ENCODE measurements at regions not wholly inside any gene's neighbourhood (a gene's known extent, or its start where the extent isn't known, plus 50 kb on each side); places are given as distances from the start of the nearest gene placed in this dataset.

DNA sequence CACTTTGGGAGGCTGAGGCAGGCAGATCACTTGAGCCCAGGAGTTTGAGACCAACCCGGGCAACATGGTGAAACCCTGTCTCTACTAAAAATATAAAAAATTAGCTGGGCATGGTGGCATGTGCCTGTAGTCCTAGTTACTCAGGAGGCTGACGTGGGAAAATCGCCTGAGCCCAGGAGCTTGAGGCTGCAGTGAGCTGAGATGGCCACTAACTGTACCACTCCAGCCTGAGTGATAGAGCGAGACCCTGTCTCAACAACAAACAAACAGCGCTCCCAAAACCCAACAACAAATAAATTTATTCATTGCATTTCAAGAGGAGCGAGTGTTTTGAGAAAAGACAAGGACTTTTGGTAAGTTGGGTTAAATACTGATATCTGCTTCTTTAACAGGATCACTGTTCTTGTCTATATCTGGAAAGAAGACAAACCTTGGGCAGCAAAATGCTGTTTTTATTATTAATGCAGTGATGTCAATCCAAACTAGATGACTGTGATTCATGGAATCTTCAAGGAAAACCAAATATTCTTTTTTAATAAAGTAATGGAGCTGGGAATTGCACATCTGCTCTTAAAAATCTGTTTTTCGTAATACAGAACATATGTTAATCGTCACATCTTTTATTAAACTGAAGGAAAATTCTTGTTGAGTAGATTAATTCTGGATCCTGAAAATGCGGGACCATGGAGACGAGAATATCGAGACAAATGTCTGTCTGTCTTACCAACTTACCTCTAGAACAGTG lies 90.8 kb upstream of the LIMCH1 start:
- H3K27ac Mint-ChIP-seq, result no peak overlapping the region
- no peaks in the 10 kb centered on the region; the same call in 1 of the 2 replicates for H3K4me1 ChIP-seq (ENCODE audit: insufficient read depth, low read length)
- H3K23me2 ChIP-seq (ENCODE audit: insufficient read length, low read depth, low read length, poor library complexity, severe bottlenecking), result no peaks in the 10 kb centered on the region
- H3K14ac ChIP-seq (ENCODE audit: insufficient read depth, low read length), result no peak overlapping the region
- no peak overlapping the region for H3K27ac ChIP-seq (ENCODE audit: insufficient read length, low read depth, low read length)
- H2AFZ ChIP-seq (ENCODE audit: low read length), result no peak overlapping the region
- no peaks in the 10 kb centered on the region for H3K79me2 ChIP-seq (ENCODE audit: insufficient read depth, low read length)
- no peak overlapping the region for H2BK15ac ChIP-seq (ENCODE audit: low read depth, low read length)
- no peak overlapping the region for H3K56ac ChIP-seq (ENCODE audit: insufficient read length, low read depth, low read length)
- no peak overlapping the region for H4K5ac ChIP-seq (ENCODE audit: insufficient read length, low read depth, low read length)
- no peak overlapping the region for H2BK20ac ChIP-seq (ENCODE audit: low read depth, low read length, poor library complexity, severe bottlenecking)
- H3K4ac ChIP-seq (ENCODE audit: low read depth, low read length), result no peak overlapping the region
- WGBS (ENCODE audit: extremely low coverage, insufficient read length, low lambda C conversion rate), result no CpG with 5 or more reads among the region's 11 CpGs
- H3K9ac ChIP-seq (ENCODE audit: extremely low read depth, insufficient read length, low read length), result no peak overlapping the region
- H4K8ac ChIP-seq (replicated peaks; ENCODE audit: insufficient read length, low read depth, low read length), result no peak overlapping the region
- TF ChIP-seq, protein P1, sequence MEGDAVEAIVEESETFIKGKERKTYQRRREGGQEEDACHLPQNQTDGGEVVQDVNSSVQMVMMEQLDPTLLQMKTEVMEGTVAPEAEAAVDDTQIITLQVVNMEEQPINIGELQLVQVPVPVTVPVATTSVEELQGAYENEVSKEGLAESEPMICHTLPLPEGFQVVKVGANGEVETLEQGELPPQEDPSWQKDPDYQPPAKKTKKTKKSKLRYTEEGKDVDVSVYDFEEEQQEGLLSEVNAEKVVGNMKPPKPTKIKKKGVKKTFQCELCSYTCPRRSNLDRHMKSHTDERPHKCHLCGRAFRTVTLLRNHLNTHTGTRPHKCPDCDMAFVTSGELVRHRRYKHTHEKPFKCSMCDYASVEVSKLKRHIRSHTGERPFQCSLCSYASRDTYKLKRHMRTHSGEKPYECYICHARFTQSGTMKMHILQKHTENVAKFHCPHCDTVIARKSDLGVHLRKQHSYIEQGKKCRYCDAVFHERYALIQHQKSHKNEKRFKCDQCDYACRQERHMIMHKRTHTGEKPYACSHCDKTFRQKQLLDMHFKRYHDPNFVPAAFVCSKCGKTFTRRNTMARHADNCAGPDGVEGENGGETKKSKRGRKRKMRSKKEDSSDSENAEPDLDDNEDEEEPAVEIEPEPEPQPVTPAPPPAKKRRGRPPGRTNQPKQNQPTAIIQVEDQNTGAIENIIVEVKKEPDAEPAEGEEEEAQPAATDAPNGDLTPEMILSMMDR (conservative IDR thresholded peaks at IDR 0.05), result no peak
- no peaks in the 10 kb centered on the region for H4K20me1 ChIP-seq (ENCODE audit: control insufficient read depth, insufficient read depth, insufficient read length)
- H3K23ac ChIP-seq (ENCODE audit: insufficient read length, low read depth, low read length), result no peak overlapping the region
- no peaks in the 10 kb centered on the region for H3K27me3 ChIP-seq (ENCODE audit: insufficient read depth, low read length)
- H2AK5ac ChIP-seq (ENCODE audit: insufficient read length, low read length), result no peak overlapping the region
- H3T11ph ChIP-seq (ENCODE audit: low read length), result no peak overlapping the region
- no peak overlapping the region for H4K91ac ChIP-seq (ENCODE audit: insufficient read length, low read depth, low read length)
- H3K4me2 ChIP-seq (ENCODE audit: insufficient read depth, insufficient read length, low read length), result no peak overlapping the region
- H3K9me3 ChIP-seq (ENCODE audit: control insufficient read depth, low read depth, low read length), result no peaks in the 10 kb centered on the region
- no peak overlapping the region for H3K18ac ChIP-seq (ENCODE audit: insufficient read length, low read depth, low read length)
- peaks cover 0 to 6% of the 10 kb centered on the region in 2 experiments; a peak in 2 of 5 replicates for H3K9me3 Mint-ChIP-seq
- H3K79me1 ChIP-seq (ENCODE audit: insufficient read depth, low read depth, low read length, poor library complexity, severe bottlenecking), result no peaks in the 10 kb centered on the region
- no peak overlapping the region for H2BK120ac ChIP-seq (ENCODE audit: low read depth, low read length, poor library complexity, severe bottlenecking)
- peaks cover 7 to 8% of the 10 kb centered on the region in 2 experiments for H3K4me1 Mint-ChIP-seq
- H2BK12ac ChIP-seq (ENCODE audit: insufficient read length, low read depth, low read length), result no peak overlapping the region
- peaks cover 0 to 11% (median 0%) of the 10 kb centered on the region in 3 experiments; a peak in 2 of 7 replicates for H3K36me3 Mint-ChIP-seq (ENCODE audit: insufficient read depth in 1 of 3, low read depth in 3 of 3)
- H3K4me3 Mint-ChIP-seq, result no peak overlapping the region
- no peak overlapping the region for H2BK5ac ChIP-seq (ENCODE audit: insufficient read length, low read length)
- no peak for DNase-seq
- H3K27me3 Mint-ChIP-seq (ENCODE audit: low read depth), result no peaks in the 10 kb centered on the region
